ENCODE measurements at regions not wholly inside any gene's neighbourhood (a gene's known extent, or its start where the extent isn't known, plus 50 kb on each side); places are given as distances from the start of the nearest gene placed in this dataset.
"Not testable (repeated sequence)": the region's sequence is repeated elsewhere in the genome, so short reads cannot be mapped to it uniquely, and the experiment has no call there.

DNA sequence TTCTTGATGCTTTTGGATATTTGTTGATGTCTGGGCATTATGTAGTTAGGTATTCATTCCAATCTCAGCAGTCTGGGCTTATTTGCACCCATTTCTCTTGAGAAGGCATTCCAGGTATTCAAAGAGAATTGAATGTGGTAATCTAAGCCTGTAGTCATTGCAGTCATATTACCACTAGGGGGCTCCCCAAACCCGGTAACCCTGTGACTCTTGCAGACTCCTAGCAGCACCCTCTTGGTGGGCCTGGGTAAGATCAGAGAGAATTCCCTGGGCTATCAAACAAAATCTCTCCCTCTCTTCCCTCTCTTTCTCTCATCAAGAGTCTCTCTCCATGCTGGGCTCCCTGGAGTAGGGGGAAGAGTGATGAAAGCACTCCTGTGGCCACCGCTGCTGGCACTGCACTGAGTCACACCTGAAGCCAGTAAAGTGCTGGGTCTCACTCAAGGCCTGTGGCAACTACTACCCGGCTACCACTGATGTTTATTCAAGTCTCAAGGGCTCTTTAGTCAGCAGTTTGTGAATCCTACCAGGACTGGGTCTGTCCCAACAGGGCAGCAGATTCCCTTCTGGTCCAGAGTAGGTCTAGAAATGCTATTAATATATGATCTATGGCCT is 187.7 kb upstream of the NUDT10 start:
- Histone ChIP-seq H3K36me3 (replicated peaks) (no peaks in the 10 kb centered on the region), H3K27ac (no peak overlapping the region), H3K4me3 (ENCODE audit: low read depth, low read length) (no peak overlapping the region), H3K27me3 (replicated peaks) (no peaks in the 10 kb centered on the region)
- TF ChIP-seq, protein P1, sequence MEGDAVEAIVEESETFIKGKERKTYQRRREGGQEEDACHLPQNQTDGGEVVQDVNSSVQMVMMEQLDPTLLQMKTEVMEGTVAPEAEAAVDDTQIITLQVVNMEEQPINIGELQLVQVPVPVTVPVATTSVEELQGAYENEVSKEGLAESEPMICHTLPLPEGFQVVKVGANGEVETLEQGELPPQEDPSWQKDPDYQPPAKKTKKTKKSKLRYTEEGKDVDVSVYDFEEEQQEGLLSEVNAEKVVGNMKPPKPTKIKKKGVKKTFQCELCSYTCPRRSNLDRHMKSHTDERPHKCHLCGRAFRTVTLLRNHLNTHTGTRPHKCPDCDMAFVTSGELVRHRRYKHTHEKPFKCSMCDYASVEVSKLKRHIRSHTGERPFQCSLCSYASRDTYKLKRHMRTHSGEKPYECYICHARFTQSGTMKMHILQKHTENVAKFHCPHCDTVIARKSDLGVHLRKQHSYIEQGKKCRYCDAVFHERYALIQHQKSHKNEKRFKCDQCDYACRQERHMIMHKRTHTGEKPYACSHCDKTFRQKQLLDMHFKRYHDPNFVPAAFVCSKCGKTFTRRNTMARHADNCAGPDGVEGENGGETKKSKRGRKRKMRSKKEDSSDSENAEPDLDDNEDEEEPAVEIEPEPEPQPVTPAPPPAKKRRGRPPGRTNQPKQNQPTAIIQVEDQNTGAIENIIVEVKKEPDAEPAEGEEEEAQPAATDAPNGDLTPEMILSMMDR (IDR thresholded peaks at IDR 0.05; ENCODE audit: low read depth, low read length, missing control alignments): peak; percentile 67
- DNase-seq: peak; percentile 25
- in situ Hi-C loops (cut with HindIII; ENCODE audit: low pct_ligation_motif_present, low sequenced_read_pairs): no loop called here

GRCh38 chrX:51148848-51149247 is 183.8 kb upstream of the NUDT10 start:
- Histone ChIP-seq H3K4me3 (ENCODE audit: low read depth, low read length) (no peak overlapping the region), H3K27ac (no peak overlapping the region), H3K36me3 (replicated peaks) (no peaks in the 10 kb centered on the region), H3K27me3 (replicated peaks) (no peaks in the 10 kb centered on the region)
- no peak for DNase-seq
- in situ Hi-C loops (cut with HindIII; ENCODE audit: low pct_ligation_motif_present, low sequenced_read_pairs): no loop called here
- TF ChIP-seq, protein P1 (IDR thresholded peaks at IDR 0.05; ENCODE audit: low read depth, low read length, missing control alignments): no peak

- Histone ChIP-seq H3K27me3 (replicated peaks) (no peaks in the 10 kb centered on the region), H3K4me3 (ENCODE audit: low read depth, low read length) (no peak overlapping the region), H3K27ac (no peak overlapping the region), H3K36me3 (replicated peaks) (no peaks in the 10 kb centered on the region)
- no peak for DNase-seq
- TF ChIP-seq, protein P1 (IDR thresholded peaks at IDR 0.05; ENCODE audit: low read depth, low read length, missing control alignments): no peak
- in situ Hi-C loops (cut with HindIII; ENCODE audit: low pct_ligation_motif_present, low sequenced_read_pairs): no loop called here
Measured at GRCh38 chrX:51151734-51152133, 180.9 kb upstream of the NUDT10 start.

- no peak overlapping the region for H3K27ac ChIP-seq
- DNase-seq: no peak
- H3K27me3 ChIP-seq (replicated peaks): no peaks in the 10 kb centered on the region
- no peaks in the 10 kb centered on the region for H3K36me3 ChIP-seq (replicated peaks)
- in situ Hi-C loops (cut with HindIII; ENCODE audit: low pct_ligation_motif_present, low sequenced_read_pairs): no loop called here
- TF ChIP-seq, protein P1 (IDR thresholded peaks at IDR 0.05; ENCODE audit: low read depth, low read length, missing control alignments): no peak
- no peak overlapping the region for H3K4me3 ChIP-seq (ENCODE audit: low read depth, low read length)
Measured at GRCh38 chrX:51155157-51155556, 177.5 kb upstream of the NUDT10 start.

GRCh38 chrX:51155566-51155965 is 177.1 kb upstream of the NUDT10 start:
- no peak overlapping the region for H3K4me3 ChIP-seq (ENCODE audit: low read depth, low read length)
- no peaks in the 10 kb centered on the region for H3K27me3 ChIP-seq (replicated peaks)
- DNase-seq: no peak
- no peaks in the 10 kb centered on the region for H3K36me3 ChIP-seq (replicated peaks)
- TF ChIP-seq, protein P1 (IDR thresholded peaks at IDR 0.05; ENCODE audit: low read depth, low read length, missing control alignments): no peak
- H3K27ac ChIP-seq: no peak overlapping the region
- in situ Hi-C loops (cut with HindIII; ENCODE audit: low pct_ligation_motif_present, low sequenced_read_pairs): no loop called here

GRCh38 chrX:51158231-51158630 is 174.4 kb upstream of the NUDT10 start:
- no peaks in the 10 kb centered on the region for H3K27me3 ChIP-seq (replicated peaks)
- in situ Hi-C loops (cut with HindIII; ENCODE audit: low pct_ligation_motif_present, low sequenced_read_pairs): no loop called here
- DNase-seq: no peak
- H3K27ac ChIP-seq: no peak overlapping the region
- no peaks in the 10 kb centered on the region for H3K36me3 ChIP-seq (replicated peaks)
- no peak overlapping the region for H3K4me3 ChIP-seq (ENCODE audit: low read depth, low read length)
- TF ChIP-seq, protein P1 (IDR thresholded peaks at IDR 0.05; ENCODE audit: low read depth, low read length, missing control alignments): no peak

- H3K27ac ChIP-seq; in situ Hi-C loops (cut with HindIII; ENCODE audit: low pct_ligation_motif_present, low sequenced_read_pairs); DNase-seq: not testable (repeated sequence)
Measured at GRCh38 chrX:51159378-51159777, 173.2 kb upstream of the NUDT10 start.

More at GRCh38 chrX:51159378-51159777, 173.2 kb upstream of the NUDT10 start:
- not testable (repeated sequence) for H3K4me3 ChIP-seq (ENCODE audit: low read depth, low read length); H3K36me3 ChIP-seq (replicated peaks); H3K27me3 ChIP-seq (replicated peaks)

All from brain microvascular endothelial cell (primary cell).